ENCODE measurements at regions not wholly inside any gene's neighbourhood (a gene's known extent, or its start where the extent isn't known, plus 50 kb on each side); places are given as distances from the start of the nearest gene placed in this dataset.

GRCh38 chr21:35309316-35309715 is 260.2 kb upstream of the RUNX1 start:
- peak; percentile 89 for DNase-seq (ENCODE audit: low read depth)
- TF ChIP-seq, protein P1, sequence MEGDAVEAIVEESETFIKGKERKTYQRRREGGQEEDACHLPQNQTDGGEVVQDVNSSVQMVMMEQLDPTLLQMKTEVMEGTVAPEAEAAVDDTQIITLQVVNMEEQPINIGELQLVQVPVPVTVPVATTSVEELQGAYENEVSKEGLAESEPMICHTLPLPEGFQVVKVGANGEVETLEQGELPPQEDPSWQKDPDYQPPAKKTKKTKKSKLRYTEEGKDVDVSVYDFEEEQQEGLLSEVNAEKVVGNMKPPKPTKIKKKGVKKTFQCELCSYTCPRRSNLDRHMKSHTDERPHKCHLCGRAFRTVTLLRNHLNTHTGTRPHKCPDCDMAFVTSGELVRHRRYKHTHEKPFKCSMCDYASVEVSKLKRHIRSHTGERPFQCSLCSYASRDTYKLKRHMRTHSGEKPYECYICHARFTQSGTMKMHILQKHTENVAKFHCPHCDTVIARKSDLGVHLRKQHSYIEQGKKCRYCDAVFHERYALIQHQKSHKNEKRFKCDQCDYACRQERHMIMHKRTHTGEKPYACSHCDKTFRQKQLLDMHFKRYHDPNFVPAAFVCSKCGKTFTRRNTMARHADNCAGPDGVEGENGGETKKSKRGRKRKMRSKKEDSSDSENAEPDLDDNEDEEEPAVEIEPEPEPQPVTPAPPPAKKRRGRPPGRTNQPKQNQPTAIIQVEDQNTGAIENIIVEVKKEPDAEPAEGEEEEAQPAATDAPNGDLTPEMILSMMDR (IDR thresholded peaks at IDR 0.05; ENCODE audit: low read depth, low read length, missing control alignments) = no peak
- in situ Hi-C loops (cut with HindIII; ENCODE audit: low sequenced_read_pairs) = no loop called here
- no peak overlapping the region for H3K4me3 ChIP-seq (ENCODE audit: low read depth, low read length)

DNA sequence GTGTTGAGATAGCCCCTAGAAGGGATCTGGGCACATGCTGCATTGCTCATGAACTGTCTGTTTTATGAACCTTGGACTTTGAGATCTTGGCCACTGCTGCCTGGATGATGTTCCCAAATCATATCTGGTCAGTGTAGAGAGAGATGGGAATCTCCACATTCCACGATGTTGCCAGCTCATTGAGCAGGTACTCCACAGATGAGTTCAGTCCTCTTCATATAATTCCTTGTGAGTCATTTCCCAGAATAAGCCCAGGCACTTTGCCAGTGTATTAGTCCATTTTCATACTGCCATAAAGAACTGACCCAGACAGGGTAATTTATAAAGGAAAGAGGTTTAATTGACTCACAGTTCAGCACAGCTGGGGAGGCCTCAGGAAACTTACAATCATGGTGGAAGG is 254.0 kb upstream of the RUNX1 start:
- in situ Hi-C loops (cut with HindIII; ENCODE audit: low sequenced_read_pairs) = no loop called here
- TF ChIP-seq, protein P1 (IDR thresholded peaks at IDR 0.05; ENCODE audit: low read depth, low read length, missing control alignments) = no peak
- DNase-seq (ENCODE audit: low read depth) = peak; percentile 66
- no peak overlapping the region for H3K4me3 ChIP-seq (ENCODE audit: low read depth, low read length)

GRCh38 chr21:35298757-35299156 is 249.7 kb upstream of the RUNX1 start:
- H3K4me3 ChIP-seq (ENCODE audit: low read depth, low read length) = no peak overlapping the region
- DNase-seq (ENCODE audit: low read depth) = no peak
- in situ Hi-C loops (cut with HindIII; ENCODE audit: low sequenced_read_pairs) = no loop called here
- TF ChIP-seq, protein P1 (IDR thresholded peaks at IDR 0.05; ENCODE audit: low read depth, low read length, missing control alignments) = no peak

GRCh38 chr21:35297665-35298064 is 248.6 kb upstream of the RUNX1 start:
- no peak overlapping the region for H3K4me3 ChIP-seq (ENCODE audit: low read depth, low read length)
- in situ Hi-C loops (cut with HindIII; ENCODE audit: low sequenced_read_pairs) = no loop called here
- no peak for DNase-seq (ENCODE audit: low read depth)
- TF ChIP-seq, protein P1 (IDR thresholded peaks at IDR 0.05; ENCODE audit: low read depth, low read length, missing control alignments) = no peak

DNA sequence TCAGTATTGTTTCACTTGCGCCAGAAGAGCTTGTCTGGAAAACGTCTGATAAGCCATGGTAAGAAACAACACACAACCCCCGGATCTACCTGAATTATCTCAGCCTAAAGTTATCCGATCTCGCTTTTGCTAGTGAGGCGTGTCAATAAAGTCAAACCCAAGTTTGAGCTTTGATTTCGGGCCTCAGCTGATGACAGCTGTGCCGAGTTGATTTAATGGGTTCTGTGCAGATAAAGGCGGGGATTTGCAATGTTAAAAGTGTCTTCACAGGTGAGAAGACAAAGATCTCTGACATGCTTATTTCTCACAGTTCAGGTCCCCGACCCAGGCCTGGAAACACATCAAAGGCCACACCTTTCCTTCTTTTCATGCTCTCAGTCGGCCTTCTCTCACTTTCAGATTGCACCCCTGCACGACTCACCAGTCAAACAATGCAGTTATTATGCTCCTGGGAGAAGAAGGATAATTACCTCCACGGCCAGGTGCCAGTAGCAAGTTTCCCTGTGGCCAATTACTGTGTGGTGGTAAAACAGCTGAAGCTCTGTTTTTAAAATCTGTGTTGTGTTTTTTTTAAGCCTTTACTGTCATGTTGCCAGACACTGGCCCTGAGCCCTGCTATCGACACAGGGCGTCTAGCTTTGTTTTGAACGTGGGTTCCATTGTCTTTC is 245.3 kb upstream of the RUNX1 start:
- TF ChIP-seq, protein P1 (IDR thresholded peaks at IDR 0.05; ENCODE audit: low read depth, low read length, missing control alignments) = no peak
- in situ Hi-C loops (cut with HindIII; ENCODE audit: low sequenced_read_pairs) = no loop called here
- no peak for DNase-seq (ENCODE audit: low read depth)
- H3K4me3 ChIP-seq (ENCODE audit: low read depth, low read length) = no peak overlapping the region

DNA sequence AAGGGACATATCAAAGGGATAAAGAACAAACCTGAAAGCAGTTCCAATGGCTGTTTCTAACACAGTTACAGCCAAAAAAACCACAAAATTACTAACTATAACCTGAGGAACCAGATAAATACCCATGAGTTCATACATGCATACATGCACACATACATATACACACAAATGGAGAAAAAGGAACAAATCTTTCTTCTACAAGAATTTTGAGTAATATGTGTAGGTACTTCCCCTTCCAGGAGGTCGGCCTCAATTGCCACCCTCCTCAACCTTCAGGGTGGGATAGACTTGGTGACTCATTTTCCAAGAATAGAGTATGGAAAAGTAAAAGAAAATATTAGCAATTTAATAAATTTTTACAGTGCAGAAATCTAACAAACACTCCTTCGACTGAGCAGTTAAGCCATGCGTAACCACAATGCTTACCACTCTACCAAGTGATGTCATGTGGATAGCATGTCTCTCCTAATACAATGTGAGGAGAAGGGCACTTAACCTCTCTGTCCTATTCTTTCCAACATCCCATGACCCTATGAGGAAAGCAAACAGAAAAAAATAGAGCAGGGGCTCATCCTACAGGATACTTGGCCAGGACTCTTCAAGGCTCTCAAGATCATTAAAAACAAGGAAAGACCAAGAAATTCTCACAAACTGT is 243.0 kb upstream of the RUNX1 start:
- no peak overlapping the region for H3K4me3 ChIP-seq (ENCODE audit: low read depth, low read length)
- TF ChIP-seq, protein P1 (IDR thresholded peaks at IDR 0.05; ENCODE audit: low read depth, low read length, missing control alignments) = no peak
- DNase-seq (ENCODE audit: low read depth) = no peak
- in situ Hi-C loops (cut with HindIII; ENCODE audit: low sequenced_read_pairs) = no loop called here
